Neuronal stem cell (in vitro differentiated cells): ENCODE measurements at regions not wholly inside any gene's neighbourhood (a gene's known extent, or its start where the extent isn't known, plus 50 kb on each side); places are given as distances from the start of the nearest gene placed in this dataset.

ENCODE experiments used
- DNase-seq: peaks from one replicate; pipeline ENCODE4 v3.0.0-alpha.2; 2013; ENCODE audit warnings: low spot score
- H2AFZ ChIP-seq: one replicate; pipeline ENCODE4 v1.6.1; 2013; ENCODE audit warnings: mild to moderate bottlenecking, low read length, inconsistent platforms
- H2AK5ac ChIP-seq: 2 replicates; pipeline ENCODE4 v1.6.1; 2013; ENCODE audit warnings: low read depth, mild to moderate bottlenecking, inconsistent platforms, low read length, moderate library complexity, mixed read lengths
- H2BK120ac ChIP-seq: 2 replicates; pipeline ENCODE4 v1.6.1; 2013; ENCODE audit warnings: low read depth, mild to moderate bottlenecking, inconsistent platforms, low read length, moderate library complexity, mixed read lengths
- H2BK12ac ChIP-seq: one replicate; pipeline ENCODE4 v1.6.1; 2013; ENCODE audit warnings: low read length, inconsistent platforms
- H2BK15ac ChIP-seq: 2 replicates; pipeline ENCODE4 v1.6.1; 2013; ENCODE audit warnings: mild to moderate bottlenecking, low read length, inconsistent platforms, mixed read lengths
- H2BK5ac ChIP-seq: one replicate; pipeline ENCODE4 v1.6.1; 2013; ENCODE audit warnings: inconsistent platforms, mild to moderate bottlenecking, low read length, moderate library complexity
- H3K14ac ChIP-seq: one replicate; pipeline ENCODE4 v1.6.1; 2013; ENCODE audit warnings: low read length, inconsistent platforms
- H3K18ac ChIP-seq: 2 replicates; pipeline ENCODE4 v1.6.1; 2013; ENCODE audit warnings: low read length, inconsistent platforms
- H3K23ac ChIP-seq: 2 replicates; pipeline ENCODE4 v1.6.1; 2013; ENCODE audit warnings: low read depth, mild to moderate bottlenecking, mixed read lengths, low read length, inconsistent platforms; ENCODE audit not compliant: poor library complexity
- H3K27ac ChIP-seq: replicated peaks from 3 replicates; pipeline ENCODE4 v1.5.1; 2013; ENCODE audit warnings: low read length, inconsistent platforms
- H3K27me3 ChIP-seq, 3 experiments: 2 replicates each; pipeline ENCODE4 v1.6.1; 2013; ENCODE audit warnings: low read length in 3 of 3, mild to moderate bottlenecking in 2 of 3, inconsistent platforms in 1 of 3, low read depth in 1 of 3, mixed read lengths in 1 of 3, moderate library complexity in 1 of 3; ENCODE audit not compliant: control insufficient read depth in 3 of 3, insufficient read depth in 3 of 3
- H3K36me3 ChIP-seq, 2 donors: replicated peaks in 1 of 2; 2 replicates each; pipeline ENCODE4 v1.6.1; 2013; ENCODE audit warnings: low read length in 2 of 2; ENCODE audit not compliant: control insufficient read depth in 2 of 2, insufficient read depth in 2 of 2
- H3K4ac ChIP-seq: 2 replicates; pipeline ENCODE4 v1.6.1; 2013; ENCODE audit warnings: inconsistent platforms, mild to moderate bottlenecking, low read length, moderate library complexity
- H3K4me1 ChIP-seq, 2 donors: 1 replicate in 1 of 2; 2 replicates in 1 of 2; pipeline ENCODE4 v1.6.1; 2013; ENCODE audit warnings: low read length in 2 of 2, low read depth in 1 of 2; ENCODE audit not compliant: control insufficient read depth in 2 of 2, insufficient read depth in 1 of 2
- H3K4me2 ChIP-seq: one replicate; pipeline ENCODE4 v1.6.1; 2013; ENCODE audit warnings: mild to moderate bottlenecking, low read length, inconsistent platforms; ENCODE audit not compliant: insufficient read depth, poor library complexity, severe bottlenecking
- H3K4me3 ChIP-seq, 2 donors: 2 replicates each; pipeline ENCODE4 v1.5.1; 2013; ENCODE audit warnings: low read length in 2 of 2, mild to moderate bottlenecking in 2 of 2, inconsistent platforms in 1 of 2, moderate library complexity in 1 of 2
- H3K79me1 ChIP-seq: one replicate; pipeline ENCODE4 v1.6.1; 2013; ENCODE audit warnings: low read depth, mild to moderate bottlenecking, inconsistent platforms, low read length, moderate library complexity
- H3K9ac ChIP-seq: one replicate; pipeline ENCODE4 v1.6.1; 2013; ENCODE audit warnings: mild to moderate bottlenecking, low read depth, low read length, inconsistent platforms; ENCODE audit not compliant: poor library complexity
- H3K9me3 ChIP-seq, 2 donors: replicated peaks in 1 of 2; 2 replicates each; pipeline versions ENCODE3 to v1.6.1; 2013; ENCODE audit warnings: low read length in 2 of 2, mild to moderate bottlenecking in 2 of 2, inconsistent platforms in 1 of 2, low read depth in 1 of 2, mixed read lengths in 1 of 2, moderate library complexity in 1 of 2; ENCODE audit not compliant: control insufficient read depth in 2 of 2, insufficient read depth in 1 of 2
- H4K8ac ChIP-seq: one replicate; pipeline ENCODE4 v1.6.1; 2013; ENCODE audit warnings: low read depth, mild to moderate bottlenecking, inconsistent platforms, low read length, moderate library complexity
- H4K91ac ChIP-seq: one replicate; pipeline ENCODE4 v1.6.1; 2013; ENCODE audit warnings: low read length, low read depth, mild to moderate bottlenecking, inconsistent platforms; ENCODE audit not compliant: poor library complexity
- WGBS, 2 donors: extraction: QIAGEN DNeasy Blood & Tissue Kit; methylation state at CpG; one replicate each; pipeline ENCODE4 v1.1.7; 2013; ENCODE audit warnings: missing lambda C conversion rate in 2 of 2, mixed read lengths in 1 of 2; ENCODE audit not compliant: insufficient read length in 2 of 2, insufficient replicate concordance in 1 of 2; ENCODE audit errors: extremely low coverage in 2 of 2; 5-methylcytosine and 5-hydroxymethylcytosine counted together

DNA sequence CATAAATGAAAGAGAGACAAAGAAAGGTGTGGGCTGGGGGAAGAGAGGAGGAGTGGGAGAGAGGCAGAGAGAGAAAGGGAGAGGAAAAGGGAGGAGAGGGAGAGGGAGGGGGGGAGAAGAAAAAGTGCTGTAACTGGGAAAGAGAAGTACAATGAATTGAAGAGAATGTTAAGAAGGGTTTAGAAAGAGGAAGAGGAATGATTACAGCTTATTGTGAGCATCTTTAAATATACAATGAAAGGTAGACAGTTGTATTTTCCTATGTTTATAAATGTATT, 229.1 kb upstream of the PMFBP1 start:
- Histone ChIP-seq H4K8ac (no peak overlapping the region), H3K27me3 (no peaks in the 10 kb centered on the region), H2BK5ac (no peak overlapping the region), H3K4me1 (peaks cover 0 to 2% of the 10 kb centered on the region in 2 donors), H3K27ac (no peak overlapping the region), H2AK5ac (no peak overlapping the region), H3K36me3 (no peaks in the 10 kb centered on the region), H3K18ac (no peak overlapping the region), H3K4ac (no peak overlapping the region), H2BK12ac (no peak overlapping the region), H2BK120ac (no peak overlapping the region), H2AFZ (no peak overlapping the region), H4K91ac (no peak overlapping the region), H3K4me2 (no peak overlapping the region), H3K79me1 (no peaks in the 10 kb centered on the region), H3K4me3 (no peak overlapping the region), H3K9ac (no peak overlapping the region), H3K14ac (no peak overlapping the region), H3K23ac (no peak overlapping the region), H3K9me3 (no peaks in the 10 kb centered on the region), H2BK15ac (no peak overlapping the region)
- no peak for DNase-seq

DNA sequence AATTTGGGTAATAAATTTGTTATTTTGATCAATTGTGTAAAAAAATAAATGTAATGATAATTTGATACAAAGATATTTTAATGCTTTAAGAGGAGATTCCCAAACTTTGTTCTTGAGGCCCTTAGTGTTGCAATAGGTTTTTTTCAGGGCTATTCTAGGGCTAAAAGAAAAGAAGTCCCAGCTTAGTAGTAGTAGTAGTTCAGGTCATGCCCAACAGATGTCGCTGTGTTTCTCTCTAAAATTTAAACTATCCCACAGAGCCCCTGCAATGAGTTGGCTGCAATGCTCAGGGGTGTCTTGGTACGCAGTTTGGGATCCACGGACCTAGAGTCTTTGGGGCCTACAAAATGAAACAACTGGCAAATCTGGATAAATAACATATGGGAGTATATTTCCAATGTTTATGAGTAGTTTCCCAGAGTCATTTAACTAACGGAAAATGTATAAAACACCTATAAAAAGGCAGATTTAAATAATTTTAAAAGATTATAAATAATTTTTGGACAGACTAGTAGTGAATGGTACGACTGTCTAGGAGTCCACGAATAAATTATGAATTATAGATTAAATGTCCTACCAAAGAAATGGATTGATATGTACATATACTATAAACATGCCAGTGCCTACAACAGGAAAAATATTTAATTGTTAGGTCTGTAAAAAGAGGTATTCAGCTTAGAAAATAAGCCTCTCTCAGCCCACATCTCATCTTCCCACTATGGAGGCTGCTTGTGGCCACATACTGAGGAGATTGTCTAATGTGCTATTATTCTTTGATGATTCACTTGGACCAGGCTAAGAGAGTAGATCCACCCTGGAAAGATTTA, 228.5 kb upstream of the PMFBP1 start:
- Histone ChIP-seq H3K9ac (no peak overlapping the region), H2AK5ac (no peak overlapping the region), H2BK120ac (no peak overlapping the region), H2BK15ac (no peak overlapping the region), H2AFZ (no peak overlapping the region), H3K18ac (no peak overlapping the region), H4K8ac (no peak overlapping the region), H3K27ac (no peak overlapping the region), H3K27me3 (no peaks in the 10 kb centered on the region), H3K4me2 (no peak overlapping the region), H2BK5ac (no peak overlapping the region), H3K4me3 (no peak overlapping the region), H4K91ac (no peak overlapping the region), H3K79me1 (no peaks in the 10 kb centered on the region), H3K9me3 (peaks cover 0 to under 1% of the 10 kb centered on the region in 2 donors), H3K36me3 (no peaks in the 10 kb centered on the region), H3K14ac (no peak overlapping the region), H3K4me1 (peaks cover 0 to 2% of the 10 kb centered on the region in 2 donors), H3K4ac (no peak overlapping the region), H3K23ac (no peak overlapping the region), H2BK12ac (no peak overlapping the region)
- peak; percentile 57 for DNase-seq
- no CpG with 5 or more reads among the region's 6 CpGs for WGBS, 2 donors

GRCh38 chr16:72399811-72400210, 227.9 kb upstream of the PMFBP1 start:
- no peak overlapping the region for H3K4me2 ChIP-seq
- H3K18ac ChIP-seq = no peak overlapping the region
- no peak overlapping the region for H3K4me3 ChIP-seq
- DNase-seq = no peak
- no peak overlapping the region for H3K9ac ChIP-seq
- H3K27ac ChIP-seq = no peak overlapping the region
- H3K9me3 ChIP-seq = peaks cover 0 to 7% of the 10 kb centered on the region in 2 donors
- no peaks in the 10 kb centered on the region for H3K36me3 ChIP-seq
- no peak overlapping the region for H3K4ac ChIP-seq
- H4K91ac ChIP-seq = no peak overlapping the region
- no peak overlapping the region for H2AK5ac ChIP-seq
- no peaks in the 10 kb centered on the region for H3K79me1 ChIP-seq
- H2BK15ac ChIP-seq = no peak overlapping the region
- H3K23ac ChIP-seq = no peak overlapping the region
- peaks cover 0 to 2% of the 10 kb centered on the region in 2 donors for H3K4me1 ChIP-seq
- H2BK12ac ChIP-seq = no peak overlapping the region
- no peak overlapping the region for H4K8ac ChIP-seq
- H3K14ac ChIP-seq = no peak overlapping the region
- H3K27me3 ChIP-seq = no peaks in the 10 kb centered on the region
- H2BK120ac ChIP-seq = no peak overlapping the region
- H2BK5ac ChIP-seq = no peak overlapping the region
- no peak overlapping the region for H2AFZ ChIP-seq
- no CpG with 5 or more reads among the region's 1 CpG for WGBS, 2 donors

- Histone ChIP-seq H2BK120ac (no peak overlapping the region), H3K9ac (no peak overlapping the region), H2BK12ac (no peak overlapping the region), H3K9me3 (peaks cover 0 to 21% of the 10 kb centered on the region in 2 donors), H4K91ac (no peak overlapping the region), H2AFZ (no peak overlapping the region), H3K4me1 (peaks cover 0 to 2% of the 10 kb centered on the region in 2 donors), H3K27ac (no peak overlapping the region), H2BK5ac (no peak overlapping the region), H3K18ac (no peak overlapping the region), H3K4ac (no peak overlapping the region), H3K79me1 (no peaks in the 10 kb centered on the region), H3K4me2 (no peak overlapping the region), H3K14ac (no peak overlapping the region), H2BK15ac (no peak overlapping the region), H3K23ac (no peak overlapping the region), H4K8ac (no peak overlapping the region), H2AK5ac (no peak overlapping the region), H3K4me3 (no peak overlapping the region), H3K27me3 (no peaks in the 10 kb centered on the region), H3K36me3 (no peaks in the 10 kb centered on the region)
- no peak for DNase-seq
These were observed 225.9 kb upstream of the PMFBP1 start for GRCh38 chr16:72397876-72398275.
